ENCODE measurements at regions not wholly inside any gene's neighbourhood (a gene's known extent, or its start where the extent isn't known, plus 50 kb on each side); places are given as distances from the start of the nearest gene placed in this dataset.

GRCh38 chr9:90523958-90524357 is 118.7 kb downstream of the DIRAS2 start:
- no peaks in the 10 kb centered on the region for H3K9me2 ChIP-seq (ENCODE audit: insufficient read depth)
- H3K9me3 Mint-ChIP-seq = no peaks in the 10 kb centered on the region
- no peaks in the 10 kb centered on the region for H3K36me3 ChIP-seq (ENCODE audit: insufficient read depth)
- H3K4me1 ChIP-seq (ENCODE audit: insufficient read depth) = no peaks in the 10 kb centered on the region
- H3K4me3 ChIP-seq = no peak overlapping the region
- no peaks in the 10 kb centered on the region for H3F3A ChIP-seq (replicated peaks; ENCODE audit: low read depth)
- no peaks in the 10 kb centered on the region for H3K27me3 ChIP-seq (ENCODE audit: insufficient read depth)
- H4K20me1 ChIP-seq (replicated peaks; ENCODE audit: insufficient read depth) = no peaks in the 10 kb centered on the region
- no peak for ATAC-seq
- no peaks in the 10 kb centered on the region for H3K4me1 Mint-ChIP-seq
- no peak overlapping the region for H3K27ac ChIP-seq (ENCODE audit: low read depth)
- TF ChIP-seq ZNF462 (CRISPR knock-in tag; IDR thresholded peaks at IDR 0.05) (no peak), REST (IDR thresholded peaks at IDR 0.05; ENCODE audit: unreplicated experiment) (no peak), ETS1 (IDR thresholded peaks at IDR 0.05) (no peak), NANOG (IDR thresholded peaks at IDR 0.05; ENCODE audit: borderline replicate concordance) (no peak), ZNF331 (CRISPR knock-in tag; IDR thresholded peaks at IDR 0.05; ENCODE audit: low read depth) (no peak), ZNF114 (CRISPR knock-in tag; IDR thresholded peaks at IDR 0.05) (no peak), JUNB (IDR thresholded peaks at IDR 0.05; ENCODE audit: unreplicated experiment) (no peak)
- H3K36me3 Mint-ChIP-seq (ENCODE audit: low read depth) = no peaks in the 10 kb centered on the region
- H3K27me3 Mint-ChIP-seq (ENCODE audit: insufficient read depth, low read depth, poor library complexity) = no peaks in the 10 kb centered on the region
- H3K4me2 ChIP-seq = no peak overlapping the region
- H2AFZ ChIP-seq = no peak overlapping the region
- no peaks in the 10 kb centered on the region for H3K79me2 ChIP-seq (replicated peaks; ENCODE audit: insufficient read depth)
- no peak overlapping the region for H3K4me3 Mint-ChIP-seq
- no peak overlapping the region for H3K27ac Mint-ChIP-seq
- no peak for DNase-seq (ENCODE audit: low spot score)

Measured in GM23338 (cell line).